ENCODE measurements at regions not wholly inside any gene's neighbourhood (a gene's known extent, or its start where the extent isn't known, plus 50 kb on each side); places are given as distances from the start of the nearest gene placed in this dataset.

DNA sequence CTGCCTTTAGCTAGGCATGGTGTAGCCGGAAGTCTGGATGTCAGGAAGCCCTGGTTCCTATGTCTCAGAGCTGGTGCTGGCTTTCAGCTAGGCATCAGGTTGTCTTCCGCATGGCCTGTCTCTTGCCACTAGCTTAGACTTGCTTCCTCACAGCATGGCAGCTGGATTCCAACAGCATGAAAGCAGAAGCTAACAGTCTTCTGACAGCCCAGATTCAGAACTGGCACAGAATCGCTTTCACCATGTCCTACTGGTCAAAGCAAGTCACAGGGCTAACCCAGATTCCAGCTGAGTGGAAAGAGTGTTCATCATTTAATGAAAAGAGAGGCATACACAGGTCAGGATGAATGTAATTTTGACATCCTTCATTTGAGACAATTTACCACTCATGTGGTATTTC is 1050.5 kb downstream of the ROBO2 start:
- Histone ChIP-seq H3K56ac (ENCODE audit: insufficient read length, low read depth, low read length) (no peak overlapping the region), H2BK5ac (ENCODE audit: insufficient read length, low read length) (no peak overlapping the region), H3K79me2 (ENCODE audit: insufficient read depth, low read length) (no peaks in the 10 kb centered on the region), H3K9ac (ENCODE audit: extremely low read depth, insufficient read length, low read length) (no peak overlapping the region), H2AFZ (ENCODE audit: low read length) (no peak overlapping the region), H3T11ph (ENCODE audit: low read length) (no peak overlapping the region), H3K4me2 (ENCODE audit: insufficient read depth, insufficient read length, low read length) (no peak overlapping the region), H3K27ac (ENCODE audit: insufficient read length, low read depth, low read length) (no peak overlapping the region), H3K23ac (ENCODE audit: insufficient read length, low read depth, low read length) (no peak overlapping the region), H4K20me1 (ENCODE audit: control insufficient read depth, insufficient read depth, insufficient read length) (no peaks in the 10 kb centered on the region), H3K9me3 (ENCODE audit: control insufficient read depth, low read depth, low read length) (no peaks in the 10 kb centered on the region), H3K4ac (ENCODE audit: low read depth, low read length) (no peak overlapping the region), H2BK15ac (ENCODE audit: low read depth, low read length) (no peak overlapping the region), H3K27me3 (ENCODE audit: insufficient read depth, low read length) (no peaks in the 10 kb centered on the region), H3K4me1 (ENCODE audit: insufficient read depth, low read length) (no peaks in the 10 kb centered on the region), H2AK5ac (ENCODE audit: insufficient read length, low read length) (no peak overlapping the region), H3K23me2 (ENCODE audit: insufficient read length, low read depth, low read length, poor library complexity, severe bottlenecking) (no peaks in the 10 kb centered on the region), H2BK12ac (ENCODE audit: insufficient read length, low read depth, low read length) (no peak overlapping the region), H4K5ac (ENCODE audit: insufficient read length, low read depth, low read length) (no peak overlapping the region), H3K18ac (ENCODE audit: insufficient read length, low read depth, low read length) (no peak overlapping the region), H4K8ac (replicated peaks; ENCODE audit: insufficient read length, low read depth, low read length) (no peak overlapping the region), H4K91ac (ENCODE audit: insufficient read length, low read depth, low read length) (no peak overlapping the region), H2BK20ac (ENCODE audit: low read depth, low read length, poor library complexity, severe bottlenecking) (no peak overlapping the region), H2BK120ac (ENCODE audit: low read depth, low read length, poor library complexity, severe bottlenecking) (no peak overlapping the region), H3K14ac (ENCODE audit: insufficient read depth, low read length) (no peak overlapping the region), H3K79me1 (ENCODE audit: insufficient read depth, low read depth, low read length, poor library complexity, severe bottlenecking) (no peaks in the 10 kb centered on the region)
- H3K36me3 Mint-ChIP-seq (ENCODE audit: insufficient read depth in 1 of 3, low read depth in 3 of 3): peaks cover 5 to 30% (median 11%) of the 10 kb centered on the region in 3 experiments; a peak in 5 of 7 replicates
- DNase-seq: no peak
- WGBS (ENCODE audit: extremely low coverage, insufficient read length, low lambda C conversion rate): no CpG with 5 or more reads among the region's 3 CpGs
- no peak overlapping the region for H3K4me3 Mint-ChIP-seq
- peaks cover 3% of the 10 kb centered on the region in 2 experiments for H3K9me3 Mint-ChIP-seq
- no peaks in the 10 kb centered on the region for H3K4me1 Mint-ChIP-seq
- TF ChIP-seq, protein P1, sequence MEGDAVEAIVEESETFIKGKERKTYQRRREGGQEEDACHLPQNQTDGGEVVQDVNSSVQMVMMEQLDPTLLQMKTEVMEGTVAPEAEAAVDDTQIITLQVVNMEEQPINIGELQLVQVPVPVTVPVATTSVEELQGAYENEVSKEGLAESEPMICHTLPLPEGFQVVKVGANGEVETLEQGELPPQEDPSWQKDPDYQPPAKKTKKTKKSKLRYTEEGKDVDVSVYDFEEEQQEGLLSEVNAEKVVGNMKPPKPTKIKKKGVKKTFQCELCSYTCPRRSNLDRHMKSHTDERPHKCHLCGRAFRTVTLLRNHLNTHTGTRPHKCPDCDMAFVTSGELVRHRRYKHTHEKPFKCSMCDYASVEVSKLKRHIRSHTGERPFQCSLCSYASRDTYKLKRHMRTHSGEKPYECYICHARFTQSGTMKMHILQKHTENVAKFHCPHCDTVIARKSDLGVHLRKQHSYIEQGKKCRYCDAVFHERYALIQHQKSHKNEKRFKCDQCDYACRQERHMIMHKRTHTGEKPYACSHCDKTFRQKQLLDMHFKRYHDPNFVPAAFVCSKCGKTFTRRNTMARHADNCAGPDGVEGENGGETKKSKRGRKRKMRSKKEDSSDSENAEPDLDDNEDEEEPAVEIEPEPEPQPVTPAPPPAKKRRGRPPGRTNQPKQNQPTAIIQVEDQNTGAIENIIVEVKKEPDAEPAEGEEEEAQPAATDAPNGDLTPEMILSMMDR (conservative IDR thresholded peaks at IDR 0.05): no peak
- no peaks in the 10 kb centered on the region for H3K27me3 Mint-ChIP-seq (ENCODE audit: low read depth)
- no peak overlapping the region; a peak in 1 of 7 replicates for H3K27ac Mint-ChIP-seq
